ENCODE measurements at regions not wholly inside any gene's neighbourhood (a gene's known extent, or its start where the extent isn't known, plus 50 kb on each side); places are given as distances from the start of the nearest gene placed in this dataset.
"Not testable (repeated sequence)": the region's sequence is repeated elsewhere in the genome, so short reads cannot be mapped to it uniquely, and the experiment has no call there.

- TF ChIP-seq CTCF (conservative IDR thresholded peaks at IDR 0.05; ENCODE audit: low read length); EZH2phosphoT487 (IDR thresholded peaks at IDR 0.05; ENCODE audit: borderline replicate concordance, low read depth, low read length): not testable (repeated sequence)
Observed at GRCh38 chr16:5212501-5212900, 114.9 kb upstream of the EEF2KMT start.
